ENCODE measurements at regions not wholly inside any gene's neighbourhood (a gene's known extent, or its start where the extent isn't known, plus 50 kb on each side); places are given as distances from the start of the nearest gene placed in this dataset.

DNA sequence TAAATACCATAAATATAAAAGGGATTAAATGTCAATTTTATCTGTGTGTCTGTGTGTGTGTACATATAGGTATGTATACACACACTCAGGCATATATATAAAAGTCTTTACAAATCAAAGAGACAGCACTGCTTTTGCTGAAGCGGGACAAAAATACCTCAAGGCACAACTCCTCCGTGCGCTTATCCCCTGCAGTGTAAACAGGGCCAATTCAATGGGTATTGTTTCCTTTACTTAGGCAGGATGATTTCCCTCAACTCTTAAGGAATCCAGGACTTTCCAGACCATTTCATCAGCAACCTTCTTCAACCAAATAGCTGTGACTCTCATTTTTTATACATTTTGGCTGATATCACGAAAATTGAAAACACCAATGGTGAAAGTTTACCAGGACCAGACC lies 227.7 kb downstream of the CRPPA start:
- ATAC-seq (no peak), DNase-seq (no peak)
- no peaks in the 10 kb centered on the region for H3K9me3 ChIP-seq
- no peak overlapping the region for H3K27ac ChIP-seq
- no peak for TF ChIP-seq POLR2A (IDR thresholded peaks at IDR 0.05)
- H3K4me1 ChIP-seq = no peaks in the 10 kb centered on the region
- intact Hi-C loops (cut with DNase I; ENCODE audit: low total_unique reads) (no loop called here), in situ Hi-C loops (cut with MboI; ENCODE audit: low sequenced_read_pairs in 4 of 4) (no loop called here)
- H3K4me3 ChIP-seq = no peak overlapping the region
- H3K36me3 ChIP-seq = no peaks in the 10 kb centered on the region
- no peaks in the 10 kb centered on the region for H3K27me3 ChIP-seq

DNA sequence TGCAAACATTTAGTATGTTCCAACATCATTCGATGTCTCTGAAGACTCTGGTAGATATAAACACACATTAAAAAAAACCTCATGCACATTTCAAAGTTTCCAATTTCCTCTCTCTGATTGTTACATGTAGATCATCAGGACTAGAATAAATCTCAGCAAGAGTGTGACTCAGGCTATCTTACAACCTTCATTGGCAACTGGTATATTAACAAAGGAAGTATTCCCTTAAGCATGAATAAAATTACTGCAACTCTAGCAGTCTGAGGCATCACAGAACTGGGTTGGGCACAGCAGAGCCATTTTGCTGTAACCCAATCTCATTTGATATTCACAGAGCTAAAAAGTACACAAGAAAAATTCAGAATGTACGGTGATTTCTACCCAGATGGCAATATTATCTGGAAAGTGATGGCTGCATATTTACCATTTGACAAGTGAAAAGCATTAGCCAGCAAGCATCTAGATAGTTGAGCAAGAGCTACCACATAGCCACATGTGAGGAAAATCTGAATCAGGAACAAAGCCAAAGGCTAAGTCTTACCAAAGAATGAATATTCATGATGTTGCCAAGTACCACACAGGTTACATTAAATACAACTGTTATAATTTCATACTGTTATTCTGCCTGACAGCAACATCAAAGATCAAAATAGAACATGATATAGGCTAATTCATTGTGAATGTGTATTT lies 232.2 kb downstream of the CRPPA start:
- Histone ChIP-seq H3K9me3 (no peaks in the 10 kb centered on the region), H3K27ac (no peak overlapping the region), H3K4me1 (no peaks in the 10 kb centered on the region), H3K4me3 (no peak overlapping the region), H3K27me3 (no peaks in the 10 kb centered on the region), H3K36me3 (no peaks in the 10 kb centered on the region)
- TF ChIP-seq, protein P1, sequence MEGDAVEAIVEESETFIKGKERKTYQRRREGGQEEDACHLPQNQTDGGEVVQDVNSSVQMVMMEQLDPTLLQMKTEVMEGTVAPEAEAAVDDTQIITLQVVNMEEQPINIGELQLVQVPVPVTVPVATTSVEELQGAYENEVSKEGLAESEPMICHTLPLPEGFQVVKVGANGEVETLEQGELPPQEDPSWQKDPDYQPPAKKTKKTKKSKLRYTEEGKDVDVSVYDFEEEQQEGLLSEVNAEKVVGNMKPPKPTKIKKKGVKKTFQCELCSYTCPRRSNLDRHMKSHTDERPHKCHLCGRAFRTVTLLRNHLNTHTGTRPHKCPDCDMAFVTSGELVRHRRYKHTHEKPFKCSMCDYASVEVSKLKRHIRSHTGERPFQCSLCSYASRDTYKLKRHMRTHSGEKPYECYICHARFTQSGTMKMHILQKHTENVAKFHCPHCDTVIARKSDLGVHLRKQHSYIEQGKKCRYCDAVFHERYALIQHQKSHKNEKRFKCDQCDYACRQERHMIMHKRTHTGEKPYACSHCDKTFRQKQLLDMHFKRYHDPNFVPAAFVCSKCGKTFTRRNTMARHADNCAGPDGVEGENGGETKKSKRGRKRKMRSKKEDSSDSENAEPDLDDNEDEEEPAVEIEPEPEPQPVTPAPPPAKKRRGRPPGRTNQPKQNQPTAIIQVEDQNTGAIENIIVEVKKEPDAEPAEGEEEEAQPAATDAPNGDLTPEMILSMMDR (IDR thresholded peaks at IDR 0.05 in 4 of 5, conservative IDR thresholded peaks at IDR 0.05 in 1 of 5) = no peak
- TF ChIP-seq POLR2A (IDR thresholded peaks at IDR 0.05) = no peak
- no peak for DNase-seq
- ATAC-seq = no peak
- in situ Hi-C loops (cut with MboI; ENCODE audit: low sequenced_read_pairs in 4 of 4) (no loop called here), intact Hi-C loops (cut with DNase I; ENCODE audit: low total_unique reads) (no loop called here)

DNA sequence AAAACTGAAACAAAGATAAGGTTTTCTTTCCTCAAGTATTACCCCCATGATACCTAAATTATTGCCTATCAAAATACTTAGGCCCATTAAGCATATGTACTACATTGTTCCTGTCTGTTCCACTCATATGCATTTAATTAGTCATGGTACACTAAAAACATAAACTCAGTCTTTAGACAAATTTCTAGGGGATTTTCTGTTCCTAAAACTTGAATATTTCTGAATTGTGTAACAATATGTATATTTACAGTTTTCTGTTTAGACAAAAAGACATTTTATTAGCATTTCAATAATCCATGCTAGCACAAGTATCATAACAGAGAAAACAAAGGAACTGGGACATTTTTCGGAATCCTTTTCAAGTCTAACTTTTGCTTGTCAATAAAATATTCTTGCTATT lies 234.2 kb downstream of the CRPPA start:
- Histone ChIP-seq H3K27me3 (no peaks in the 10 kb centered on the region), H3K27ac (no peak overlapping the region), H3K4me3 (no peak overlapping the region), H3K36me3 (no peaks in the 10 kb centered on the region), H3K4me1 (no peaks in the 10 kb centered on the region), H3K9me3 (no peaks in the 10 kb centered on the region)
- TF ChIP-seq, protein P1 (IDR thresholded peaks at IDR 0.05 in 4 of 5, conservative IDR thresholded peaks at IDR 0.05 in 1 of 5) = no peak
- TF ChIP-seq POLR2A (IDR thresholded peaks at IDR 0.05) = no peak
- in situ Hi-C loops (cut with MboI; ENCODE audit: low sequenced_read_pairs in 4 of 4) = no loop called here
- intact Hi-C loops (cut with DNase I; ENCODE audit: low total_unique reads) = no loop called here
- ATAC-seq (no peak), DNase-seq (no peak)

GRCh38 chr7:16178585-16178984 lies 242.8 kb downstream of the CRPPA start:
- in situ Hi-C loops (cut with MboI; ENCODE audit: low sequenced_read_pairs in 4 of 4) = no loop called here
- Histone ChIP-seq H3K36me3 (no peaks in the 10 kb centered on the region), H3K4me3 (no peak overlapping the region), H3K4me1 (no peaks in the 10 kb centered on the region), H3K27me3 (no peaks in the 10 kb centered on the region), H3K27ac (no peak overlapping the region), H3K9me3 (no peaks in the 10 kb centered on the region)
- ATAC-seq (no peak), DNase-seq (no peak)
- TF ChIP-seq, protein P1 (IDR thresholded peaks at IDR 0.05 in 4 of 5, conservative IDR thresholded peaks at IDR 0.05 in 1 of 5) = no peak
- no peak for TF ChIP-seq POLR2A (IDR thresholded peaks at IDR 0.05)
- intact Hi-C loops (cut with DNase I; ENCODE audit: low total_unique reads) = no loop called here

DNA sequence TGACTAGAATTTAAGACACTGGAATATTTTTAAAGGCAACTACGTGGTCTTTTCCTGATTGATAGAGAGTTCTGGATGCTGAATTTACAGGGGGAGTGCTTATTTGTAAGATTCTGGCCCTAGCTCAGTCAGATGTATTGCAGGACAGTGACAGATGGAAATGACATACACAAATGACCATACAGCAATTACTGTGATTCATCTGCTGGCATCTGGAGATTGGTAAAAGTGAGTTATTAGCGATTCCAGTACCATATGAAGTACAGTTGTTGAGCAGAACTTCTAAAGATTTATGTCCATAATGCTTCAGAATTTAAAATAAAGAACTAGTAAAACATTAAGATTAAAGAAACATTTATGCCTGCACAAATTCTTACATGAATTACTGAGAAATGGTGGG lies 243.2 kb downstream of the CRPPA start:
- Histone ChIP-seq H3K9me3 (no peaks in the 10 kb centered on the region), H3K27me3 (no peaks in the 10 kb centered on the region), H3K27ac (no peak overlapping the region), H3K4me1 (no peaks in the 10 kb centered on the region), H3K36me3 (no peaks in the 10 kb centered on the region), H3K4me3 (no peak overlapping the region)
- in situ Hi-C loops (cut with MboI; ENCODE audit: low sequenced_read_pairs in 4 of 4) = no loop called here
- DNase-seq (no peak), ATAC-seq (no peak)
- intact Hi-C loops (cut with DNase I; ENCODE audit: low total_unique reads) = no loop called here
- TF ChIP-seq, protein P1 (IDR thresholded peaks at IDR 0.05 in 4 of 5, conservative IDR thresholded peaks at IDR 0.05 in 1 of 5) = no peak
- TF ChIP-seq POLR2A (IDR thresholded peaks at IDR 0.05) = no peak
